ENCODE measurements at regions not wholly inside any gene's neighbourhood (a gene's known extent, or its start where the extent isn't known, plus 50 kb on each side); places are given as distances from the start of the nearest gene placed in this dataset.

- TF ChIP-seq, protein P1, sequence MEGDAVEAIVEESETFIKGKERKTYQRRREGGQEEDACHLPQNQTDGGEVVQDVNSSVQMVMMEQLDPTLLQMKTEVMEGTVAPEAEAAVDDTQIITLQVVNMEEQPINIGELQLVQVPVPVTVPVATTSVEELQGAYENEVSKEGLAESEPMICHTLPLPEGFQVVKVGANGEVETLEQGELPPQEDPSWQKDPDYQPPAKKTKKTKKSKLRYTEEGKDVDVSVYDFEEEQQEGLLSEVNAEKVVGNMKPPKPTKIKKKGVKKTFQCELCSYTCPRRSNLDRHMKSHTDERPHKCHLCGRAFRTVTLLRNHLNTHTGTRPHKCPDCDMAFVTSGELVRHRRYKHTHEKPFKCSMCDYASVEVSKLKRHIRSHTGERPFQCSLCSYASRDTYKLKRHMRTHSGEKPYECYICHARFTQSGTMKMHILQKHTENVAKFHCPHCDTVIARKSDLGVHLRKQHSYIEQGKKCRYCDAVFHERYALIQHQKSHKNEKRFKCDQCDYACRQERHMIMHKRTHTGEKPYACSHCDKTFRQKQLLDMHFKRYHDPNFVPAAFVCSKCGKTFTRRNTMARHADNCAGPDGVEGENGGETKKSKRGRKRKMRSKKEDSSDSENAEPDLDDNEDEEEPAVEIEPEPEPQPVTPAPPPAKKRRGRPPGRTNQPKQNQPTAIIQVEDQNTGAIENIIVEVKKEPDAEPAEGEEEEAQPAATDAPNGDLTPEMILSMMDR (IDR thresholded peaks at IDR 0.05; ENCODE audit: low read depth, low read length, poor library complexity, severe bottlenecking), result no peak
- TF ChIP-seq EZH2phosphoT487 (IDR thresholded peaks at IDR 0.05; ENCODE audit: borderline replicate concordance, low read length), result no peak
These were observed 91.4 kb downstream of the PRKAB2 start for GRCh38 chr1:147080671-147081394.

Measured in DOHH2 (cell line).